IMR-90 (cell line): ENCODE measurements at regions not wholly inside any gene's neighbourhood (a gene's known extent, or its start where the extent isn't known, plus 50 kb on each side); places are given as distances from the start of the nearest gene placed in this dataset.

Source experiments
- ATAC-seq: fragments of 200-7000 bp; cut with Tn5 transposase; 2 replicates; pipeline ENCODE4 v1.9.1; 2020; ENCODE audit warnings: low read depth, mild to moderate bottlenecking, moderate library complexity
- BruUV-seq: library from RNA; stranded (reverse); fragments of 400-500 nt; replicated peaks from 2 replicates; lab custom pipeline; 2021; lab: Mats Ljungman, UMichigan
- CTCF ChIA-PET: fragments of 300-600 bp; formaldehyde crosslinking; extraction: SDS; loops from one replicate; lab custom pipeline; 2021; ENCODE audit warnings: antibody characterized with exemption; lab: Yijun Ruan, JAX
- POLR2A ChIA-PET: fragments of 300-600 bp; sonication (Branson Sonifier 250); formaldehyde crosslinking; loops from one replicate; lab custom pipeline; 2022; ENCODE audit warnings: antibody characterized with exemption; ENCODE audit not compliant: unreplicated experiment; lab: Charles Lee
- DNase-seq: peaks from one replicate; pipeline ENCODE4 v3.0.0; 2013
- H2AFZ ChIP-seq: replicated peaks from 2 replicates; pipeline ENCODE3; 2013; ENCODE audit warnings: low read length, mild to moderate bottlenecking; ENCODE audit not compliant: poor library complexity
- H2AK5ac ChIP-seq: 2 replicates; pipeline ENCODE4 v1.6.1; 2013; ENCODE audit warnings: low read depth, low read length, inconsistent platforms
- H2AK9ac ChIP-seq: replicated peaks from 2 replicates; pipeline ENCODE3; 2013; ENCODE audit warnings: mild to moderate bottlenecking, low read depth, low read length, moderate library complexity; ENCODE audit not compliant: poor library complexity
- H2BK120ac ChIP-seq: 2 replicates; pipeline ENCODE4 v1.6.1; 2013; ENCODE audit warnings: low read depth, low read length, inconsistent platforms
- H2BK15ac ChIP-seq: 3 replicates; pipeline ENCODE4 v1.6.1; 2013; ENCODE audit warnings: low read depth, low read length, inconsistent platforms
- H2BK20ac ChIP-seq: 2 replicates; pipeline ENCODE4 v1.6.1; 2013; ENCODE audit warnings: low read depth, mild to moderate bottlenecking, inconsistent platforms, low read length, moderate library complexity
- H2BK5ac ChIP-seq: 2 replicates; pipeline ENCODE4 v1.6.1; 2013; ENCODE audit warnings: mild to moderate bottlenecking, low read depth, low read length, inconsistent platforms; ENCODE audit not compliant: poor library complexity, severe bottlenecking
- H3K14ac ChIP-seq: replicated peaks from 2 replicates; pipeline ENCODE4 v1.6.1; 2013; ENCODE audit warnings: low read depth, low read length, inconsistent platforms
- H3K18ac ChIP-seq: 2 replicates; pipeline ENCODE4 v1.6.1; 2013; ENCODE audit warnings: low read depth, low read length, control low read depth
- H3K23ac ChIP-seq: 2 replicates; pipeline ENCODE4 v1.6.1; 2013; ENCODE audit warnings: low read depth, low read length, inconsistent platforms
- H3K27ac ChIP-seq: 2 replicates; pipeline ENCODE4 v1.5.1; 2013; ENCODE audit warnings: mild to moderate bottlenecking, control low read depth, low read length; ENCODE audit not compliant: insufficient read depth
- H3K27me3 ChIP-seq: 2 replicates; pipeline ENCODE4 v1.6.1; 2013; ENCODE audit warnings: low read length; ENCODE audit not compliant: control insufficient read depth, insufficient read depth
- H3K36me3 ChIP-seq: 2 replicates; pipeline ENCODE4 v1.6.1; 2013; ENCODE audit warnings: low read length, mixed read lengths; ENCODE audit not compliant: control insufficient read depth, insufficient read depth
- H3K4ac ChIP-seq: 2 replicates; pipeline ENCODE4 v1.6.1; 2013; ENCODE audit warnings: low read depth, low read length, inconsistent platforms
- H3K4me1 ChIP-seq: 2 replicates; pipeline ENCODE4 v1.6.1; 2013; ENCODE audit warnings: low read length, mixed read lengths; ENCODE audit not compliant: control insufficient read depth, insufficient read depth
- H3K4me2 ChIP-seq: 2 replicates; pipeline ENCODE4 v1.6.1; 2013; ENCODE audit warnings: low read depth, mild to moderate bottlenecking, control low read depth, low read length, moderate library complexity
- H3K4me3 ChIP-seq: 2 replicates; pipeline ENCODE4 v1.5.1; 2013; ENCODE audit warnings: low read depth, mild to moderate bottlenecking, control low read depth, low read length, moderate library complexity; ENCODE audit not compliant: insufficient read depth
- H3K56ac ChIP-seq: 2 replicates; pipeline ENCODE4 v1.6.1; 2013; ENCODE audit warnings: low read length, inconsistent platforms; ENCODE audit not compliant: insufficient read depth; ENCODE audit errors: extremely low read depth
- H3K79me1 ChIP-seq, 2 experiments: 2 replicates each; pipeline ENCODE4 v1.6.1; 2013; ENCODE audit warnings: low read length in 2 of 2, inconsistent platforms in 1 of 2, low read depth in 1 of 2
- H3K9ac ChIP-seq: 2 replicates; pipeline ENCODE4 v1.6.1; 2013; ENCODE audit warnings: low read depth, low read length, control low read depth
- H3K9me1 ChIP-seq: 2 replicates; pipeline ENCODE4 v1.6.1; 2013; ENCODE audit warnings: low read length, inconsistent platforms; ENCODE audit not compliant: insufficient read depth
- H3K9me3 ChIP-seq: 2 replicates; pipeline ENCODE4 v1.6.1; 2013; ENCODE audit warnings: low read length; ENCODE audit not compliant: control insufficient read depth, insufficient read depth
- H4K20me1 ChIP-seq: 2 replicates; pipeline ENCODE4 v1.6.1; 2013; ENCODE audit warnings: low read length, inconsistent platforms; ENCODE audit not compliant: insufficient read depth
- H4K5ac ChIP-seq: 2 replicates; pipeline ENCODE4 v1.6.1; 2013; ENCODE audit warnings: mild to moderate bottlenecking, low read depth, low read length, control low read depth
- H4K8ac ChIP-seq, 2 experiments: 2 replicates each; pipeline ENCODE4 v1.6.1; 2013; ENCODE audit warnings: low read depth in 2 of 2, low read length in 2 of 2, control low read depth in 1 of 2, inconsistent platforms in 1 of 2
- H4K91ac ChIP-seq: 2 replicates; pipeline ENCODE4 v1.6.1; 2013; ENCODE audit warnings: low read depth, low read length, inconsistent platforms; ENCODE audit not compliant: insufficient read depth
- BHLHE40 ChIP-seq: fragments of 150-350 bp; IDR thresholded peaks from 2 replicates; pipeline ENCODE4 v1.6.1; 2016; ENCODE audit warnings: mild to moderate bottlenecking, low read depth, low read length
- CEBPB ChIP-seq: IDR thresholded peaks from 2 replicates; pipeline ENCODE4 v1.6.1; 2012; ENCODE audit warnings: low read depth, low read length, improper control_type of control experiment
- CHD1 ChIP-seq: IDR thresholded peaks from 2 replicates; pipeline ENCODE4 v1.6.1; 2012; ENCODE audit warnings: low read depth, low read length, improper control_type of control experiment
- CTCF ChIP-seq: conservative IDR thresholded peaks from 2 replicates; pipeline ENCODE4 v1.5.1; 2012; ENCODE audit warnings: mild to moderate bottlenecking, low read depth, low read length, improper control_type of control experiment
- ELK1 ChIP-seq: fragments of 150-350 bp; IDR thresholded peaks from 2 replicates; pipeline ENCODE4 v1.6.1; 2016; ENCODE audit warnings: low read depth, mild to moderate bottlenecking, low read length, moderate library complexity, borderline replicate concordance
- FOS ChIP-seq: fragments of 150-350 bp; IDR thresholded peaks from 2 replicates; pipeline ENCODE4 v1.6.1; 2016; ENCODE audit warnings: low read depth, low read length
- MAFK ChIP-seq: IDR thresholded peaks from 2 replicates; pipeline ENCODE4 v1.6.1; 2012; ENCODE audit warnings: low read depth, low read length, improper control_type of control experiment
- MAZ ChIP-seq: IDR thresholded peaks from 2 replicates; pipeline ENCODE4 v1.6.1; 2012; ENCODE audit warnings: low read depth, mild to moderate bottlenecking, low read length, improper control_type of control experiment, moderate library complexity, borderline replicate concordance
- MXI1 ChIP-seq: IDR thresholded peaks from 2 replicates; pipeline ENCODE4 v1.6.1; 2012; ENCODE audit warnings: low read depth, mild to moderate bottlenecking, low read length, moderate library complexity, borderline replicate concordance
- NFE2L2 ChIP-seq: fragments of 150-350 bp; IDR thresholded peaks from 2 replicates; pipeline ENCODE4 v1.6.1; 2016; ENCODE audit warnings: low read depth, mild to moderate bottlenecking, low read length
- POLR2A ChIP-seq: IDR thresholded peaks from 2 replicates; pipeline ENCODE4 v1.6.1; 2012; ENCODE audit warnings: mild to moderate bottlenecking, low read depth, low read length
- RAD21 ChIP-seq: IDR thresholded peaks from 2 replicates; pipeline ENCODE4 v1.6.1; 2012; ENCODE audit warnings: low read length, improper control_type of control experiment
- RCOR1 ChIP-seq: IDR thresholded peaks from 2 replicates; pipeline ENCODE4 v1.6.1; 2012; ENCODE audit warnings: mild to moderate bottlenecking, low read length, improper control_type of control experiment; ENCODE audit not compliant: insufficient replicate concordance
- RFX5 ChIP-seq: IDR thresholded peaks from 2 replicates; pipeline ENCODE4 v1.8.0; 2012; ENCODE audit warnings: low read depth, mild to moderate bottlenecking, low read length, moderate library complexity
- SMC3 ChIP-seq: fragments of 150-350 bp; IDR thresholded peaks from 2 replicates; pipeline ENCODE4 v1.6.1; 2016; ENCODE audit warnings: low read depth, mild to moderate bottlenecking, antibody characterized with exemption, low read length, moderate library complexity
- USF2 ChIP-seq: fragments of 150-350 bp; IDR thresholded peaks from 2 replicates; pipeline ENCODE4 v1.6.1; 2017; ENCODE audit warnings: mild to moderate bottlenecking, antibody characterized with exemption, low read length, low read depth
- WGBS, 2 experiments: methylation state at CpG; one replicate each; pipeline versions ENCODE4 v1.1.5 to v1.1.7; 2013; ENCODE audit warnings: missing lambda C conversion rate in 2 of 2; ENCODE audit not compliant: insufficient read length in 1 of 2; ENCODE audit errors: extremely low coverage in 2 of 2; 5-methylcytosine and 5-hydroxymethylcytosine counted together
- dilution Hi-C: fragments of 300-500 bp; cut with HindIII; formaldehyde crosslinking; loops from one replicate; pipeline ENCODE4 v1.14.3; 2018; ENCODE audit warnings: low sequenced_read_pairs; ENCODE audit not compliant: unreplicated experiment
- in situ Hi-C: fragments of 300-500 bp; cut with MboI; formaldehyde crosslinking; loops from 3 replicates; pipeline ENCODE4 v1.14.3; 2019; ENCODE audit warnings: low sequenced_read_pairs, inconsistent platforms, mixed read lengths
- intact Hi-C: fragments of 100-400 bp; cut with micrococcal nuclease; formaldehyde crosslinking; loops from 2 replicates; pipeline ENCODE4 v1.10.0; 2022

- Histone ChIP-seq H4K8ac (no peak overlapping the region), H3K23ac (no peak overlapping the region), H2BK5ac (no peak overlapping the region), H4K20me1 (no peaks in the 10 kb centered on the region), H3K18ac (no peak overlapping the region), H3K4me3 (no peak overlapping the region), H3K27me3 (peaks cover 58% of the 10 kb centered on the region), H3K9me3 (no peaks in the 10 kb centered on the region), H3K56ac (no peak overlapping the region), H2AK9ac (no peak overlapping the region), H3K4me2 (no peak overlapping the region), H3K36me3 (no peaks in the 10 kb centered on the region), H4K5ac (no peak overlapping the region), H2BK15ac (no peak overlapping the region), H3K4ac (no peak overlapping the region), H2BK120ac (no peak overlapping the region), H3K27ac (no peak overlapping the region), H3K9ac (no peak overlapping the region), H3K4me1 (no peaks in the 10 kb centered on the region), H3K14ac (no peak overlapping the region), H4K91ac (no peak overlapping the region), H3K9me1 (no peaks in the 10 kb centered on the region), H2AK5ac (no peak overlapping the region), H3K79me1 (no peaks in the 10 kb centered on the region), H2AFZ (no peak overlapping the region), H2BK20ac (no peak overlapping the region)
- POLR2A ChIA-PET, result no interaction called here
- 60% methylated on average over 9 of the region's 17 CpGs; no CpG with 5 or more reads in 1 of the 2 experiments for WGBS, 2 experiments
- CTCF ChIA-PET, result no interaction called here
- intact Hi-C loops (no loop called here), in situ Hi-C loops (no loop called here), dilution Hi-C loops (no loop called here)
- no peak for DNase-seq
- TF ChIP-seq CTCF (no peak), NFE2L2 (no peak), MAFK (no peak), CEBPB (no peak), MXI1 (no peak), USF2 (no peak), POLR2A (no peak), RAD21 (no peak), BHLHE40 (no peak), RCOR1 (no peak), SMC3 (no peak), CHD1 (no peak), FOS (no peak), MAZ (no peak), ELK1 (no peak), RFX5 (no peak)
- ATAC-seq, result no peak
- BruUV-seq, result no TSS peak
Observed at GRCh38 chr7:1300636-1301035, 68.0 kb downstream of the UNCX start.
